ENCODE measurements at regions not wholly inside any gene's neighbourhood (a gene's known extent, or its start where the extent isn't known, plus 50 kb on each side); places are given as distances from the start of the nearest gene placed in this dataset.

- Mint-ChIP-seq H3K36me3 (no peaks in the 10 kb centered on the region), H3K9me3 (peaks cover 4 to 18% of the 10 kb centered on the region in 2 donors), H3K27ac (no peak overlapping the region), H3K27me3 (ENCODE audit: low read depth in 2 of 2) (no peaks in the 10 kb centered on the region), H3K4me3 (no peak overlapping the region), H3K4me1 (no peaks in the 10 kb centered on the region)
- DNase-seq, result no peak
- ATAC-seq, result no peak
- Histone ChIP-seq H3K27me3 (ENCODE audit: control insufficient read depth, insufficient read depth, low read length) (no peaks in the 10 kb centered on the region), H3K9me3 (ENCODE audit: control insufficient read depth, insufficient read depth, low read length) (peaks cover 5% of the 10 kb centered on the region), H3K4me3 (ENCODE audit: low read length) (no peak overlapping the region), H3K36me3 (ENCODE audit: control insufficient read depth, insufficient read depth, low read length) (no peaks in the 10 kb centered on the region), H3K27ac (ENCODE audit: low read length) (no peak overlapping the region), H3K4me1 (ENCODE audit: control insufficient read depth, insufficient read depth, low read length) (no peaks in the 10 kb centered on the region)
- TF ChIP-seq CTCF (IDR thresholded peaks at IDR 0.05), result no peak
- 74% methylated on average over 5 of the region's 7 CpGs for WGBS (ENCODE audit: insufficient coverage)
- intact Hi-C loops (cut with micrococcal nuclease), result no loop called here
These were observed 110.7 kb downstream of the RND3 start for GRCh38 chr2:150376553-150377335.

- Histone ChIP-seq H3K9me3 (ENCODE audit: control insufficient read depth, insufficient read depth, low read length) (peaks cover 5% of the 10 kb centered on the region), H3K36me3 (ENCODE audit: control insufficient read depth, insufficient read depth, low read length) (no peaks in the 10 kb centered on the region), H3K27ac (ENCODE audit: low read length) (no peak overlapping the region), H3K4me1 (ENCODE audit: control insufficient read depth, insufficient read depth, low read length) (no peaks in the 10 kb centered on the region), H3K4me3 (ENCODE audit: low read length) (no peak overlapping the region), H3K27me3 (ENCODE audit: control insufficient read depth, insufficient read depth, low read length) (no peaks in the 10 kb centered on the region)
- Mint-ChIP-seq H3K36me3 (no peaks in the 10 kb centered on the region), H3K27me3 (ENCODE audit: low read depth in 2 of 2) (no peaks in the 10 kb centered on the region), H3K4me3 (no peak overlapping the region), H3K27ac (no peak overlapping the region), H3K4me1 (no peaks in the 10 kb centered on the region), H3K9me3 (peaks cover 4 to 15% of the 10 kb centered on the region in 2 donors)
- no peak for TF ChIP-seq CTCF (IDR thresholded peaks at IDR 0.05)
- WGBS (ENCODE audit: insufficient coverage), result 75% methylated on average over 2 of the region's 2 CpGs
- intact Hi-C loops (cut with micrococcal nuclease), result no loop called here
- ATAC-seq, result no peak
- DNase-seq, result no peak
These were observed 112.1 kb downstream of the RND3 start for GRCh38 chr2:150375333-150375732.

GRCh38 chr2:150374492-150374891, 113.0 kb downstream of the RND3 start:
- Mint-ChIP-seq H3K4me1 (no peaks in the 10 kb centered on the region), H3K36me3 (no peaks in the 10 kb centered on the region), H3K9me3 (peaks cover 4 to 15% of the 10 kb centered on the region in 2 donors), H3K27ac (no peak overlapping the region), H3K27me3 (ENCODE audit: low read depth in 2 of 2) (no peaks in the 10 kb centered on the region), H3K4me3 (no peak overlapping the region)
- Histone ChIP-seq H3K27me3 (ENCODE audit: control insufficient read depth, insufficient read depth, low read length) (no peaks in the 10 kb centered on the region), H3K36me3 (ENCODE audit: control insufficient read depth, insufficient read depth, low read length) (no peaks in the 10 kb centered on the region), H3K27ac (ENCODE audit: low read length) (no peak overlapping the region), H3K4me1 (ENCODE audit: control insufficient read depth, insufficient read depth, low read length) (no peaks in the 10 kb centered on the region), H3K4me3 (ENCODE audit: low read length) (no peak overlapping the region), H3K9me3 (ENCODE audit: control insufficient read depth, insufficient read depth, low read length) (peaks cover 8% of the 10 kb centered on the region)
- no peak for ATAC-seq
- 69% methylated on average over 1 of the region's 1 CpG for WGBS (ENCODE audit: insufficient coverage)
- intact Hi-C loops (cut with micrococcal nuclease), result no loop called here
- DNase-seq, result no peak
- no peak for TF ChIP-seq CTCF (IDR thresholded peaks at IDR 0.05)

- no peaks in the 10 kb centered on the region for H3K27me3 ChIP-seq (ENCODE audit: control insufficient read depth, insufficient read depth, low read length)
- no CpG with 5 or more reads among the region's 2 CpGs for WGBS (ENCODE audit: insufficient coverage)
- H3K4me1 ChIP-seq (ENCODE audit: control insufficient read depth, insufficient read depth, low read length), result no peaks in the 10 kb centered on the region
- intact Hi-C loops (cut with micrococcal nuclease), result no loop called here
- no peak for ATAC-seq
- Mint-ChIP-seq H3K27me3 (ENCODE audit: low read depth in 2 of 2) (no peaks in the 10 kb centered on the region), H3K9me3 (peaks cover 4 to 13% of the 10 kb centered on the region in 2 donors), H3K27ac (no peak overlapping the region), H3K36me3 (no peaks in the 10 kb centered on the region), H3K4me3 (no peak overlapping the region), H3K4me1 (no peaks in the 10 kb centered on the region)
- peaks cover 10% of the 10 kb centered on the region for H3K9me3 ChIP-seq (ENCODE audit: control insufficient read depth, insufficient read depth, low read length)
- no peak overlapping the region for H3K4me3 ChIP-seq (ENCODE audit: low read length)
- no peak for DNase-seq
- no peaks in the 10 kb centered on the region for H3K36me3 ChIP-seq (ENCODE audit: control insufficient read depth, insufficient read depth, low read length)
- TF ChIP-seq CTCF (IDR thresholded peaks at IDR 0.05), result no peak
- no peak overlapping the region for H3K27ac ChIP-seq (ENCODE audit: low read length)
These were observed 114.1 kb downstream of the RND3 start for GRCh38 chr2:150373374-150373773.
